ENCODE measurements at regions not wholly inside any gene's neighbourhood (a gene's known extent, or its start where the extent isn't known, plus 50 kb on each side); places are given as distances from the start of the nearest gene placed in this dataset.

DNA sequence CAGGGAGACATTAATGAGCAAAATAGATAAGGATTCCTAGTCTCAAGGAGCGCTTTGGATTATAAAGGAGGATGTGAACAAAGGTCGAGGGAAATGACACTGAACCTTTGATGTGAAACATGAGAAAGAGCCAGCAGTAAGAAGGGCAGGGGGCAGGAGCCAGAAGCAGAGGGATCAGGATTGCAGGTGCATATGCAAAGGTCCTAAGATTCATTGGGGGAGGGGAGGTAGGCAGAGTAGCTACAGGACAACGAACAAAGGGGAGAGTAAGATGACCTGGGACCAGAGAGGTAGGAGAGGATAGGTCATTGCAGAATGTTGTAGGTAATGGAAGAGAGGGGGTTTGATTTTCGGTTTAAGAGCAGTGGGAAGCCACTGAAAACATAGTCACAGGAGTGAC is 129.2 kb upstream of the TRPM3 start:
- TF ChIP-seq, protein P1, sequence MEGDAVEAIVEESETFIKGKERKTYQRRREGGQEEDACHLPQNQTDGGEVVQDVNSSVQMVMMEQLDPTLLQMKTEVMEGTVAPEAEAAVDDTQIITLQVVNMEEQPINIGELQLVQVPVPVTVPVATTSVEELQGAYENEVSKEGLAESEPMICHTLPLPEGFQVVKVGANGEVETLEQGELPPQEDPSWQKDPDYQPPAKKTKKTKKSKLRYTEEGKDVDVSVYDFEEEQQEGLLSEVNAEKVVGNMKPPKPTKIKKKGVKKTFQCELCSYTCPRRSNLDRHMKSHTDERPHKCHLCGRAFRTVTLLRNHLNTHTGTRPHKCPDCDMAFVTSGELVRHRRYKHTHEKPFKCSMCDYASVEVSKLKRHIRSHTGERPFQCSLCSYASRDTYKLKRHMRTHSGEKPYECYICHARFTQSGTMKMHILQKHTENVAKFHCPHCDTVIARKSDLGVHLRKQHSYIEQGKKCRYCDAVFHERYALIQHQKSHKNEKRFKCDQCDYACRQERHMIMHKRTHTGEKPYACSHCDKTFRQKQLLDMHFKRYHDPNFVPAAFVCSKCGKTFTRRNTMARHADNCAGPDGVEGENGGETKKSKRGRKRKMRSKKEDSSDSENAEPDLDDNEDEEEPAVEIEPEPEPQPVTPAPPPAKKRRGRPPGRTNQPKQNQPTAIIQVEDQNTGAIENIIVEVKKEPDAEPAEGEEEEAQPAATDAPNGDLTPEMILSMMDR (IDR thresholded peaks at IDR 0.05) = no peak
- no peak for TF ChIP-seq POLR2A (IDR thresholded peaks at IDR 0.05)
- no peak for TF ChIP-seq POLR2AphosphoS5 (IDR thresholded peaks at IDR 0.05)

Measured in sigmoid colon (tissue), 4 donors.